ENCODE measurements at regions not wholly inside any gene's neighbourhood (a gene's known extent, or its start where the extent isn't known, plus 50 kb on each side); places are given as distances from the start of the nearest gene placed in this dataset.
"Not testable (repeated sequence)": the region's sequence is repeated elsewhere in the genome, so short reads cannot be mapped to it uniquely, and the experiment has no call there.

GRCh38 chr9:81002242-81002641, 687.1 kb downstream of the TLE1 start:
- 58 to 74% methylated on average over 3 of the region's 3 CpGs for WGBS, 2 donors
- Histone ChIP-seq H3K4me3 (no peak overlapping the region), H3K9me3 (no peaks in the 10 kb centered on the region), H3K36me3 (no peaks in the 10 kb centered on the region), H3K4me1 (no peaks in the 10 kb centered on the region), H3K27me3 (no peaks in the 10 kb centered on the region), H3K27ac (no peak overlapping the region)
- TF ChIP-seq CTCF (IDR thresholded peaks at IDR 0.05) = no peak
- TF ChIP-seq EP300 (IDR thresholded peaks at IDR 0.05) = no peak
- TF ChIP-seq POLR2AphosphoS5 (IDR thresholded peaks at IDR 0.05) = no peak
- no peak for TF ChIP-seq POLR2A (IDR thresholded peaks at IDR 0.05)
- no peak for ATAC-seq (ENCODE audit: low FRiP score in 2 of 2)
- DNase-seq = no peak

- Histone ChIP-seq H3K36me3 (no peaks in the 10 kb centered on the region), H3K4me3 (no peak overlapping the region), H3K4me1 (no peaks in the 10 kb centered on the region), H3K27me3 (no peaks in the 10 kb centered on the region), H3K27ac (no peak overlapping the region), H3K9me3 (no peaks in the 10 kb centered on the region)
- 63 to 74% methylated on average over 4 of the region's 4 CpGs for WGBS, 2 donors
- no peak for ATAC-seq (ENCODE audit: low FRiP score in 2 of 2)
- TF ChIP-seq POLR2A (IDR thresholded peaks at IDR 0.05) (no peak), POLR2AphosphoS5 (IDR thresholded peaks at IDR 0.05) (no peak), CTCF (IDR thresholded peaks at IDR 0.05) (no peak), EP300 (IDR thresholded peaks at IDR 0.05) (no peak)
- no peak for DNase-seq
Measured at GRCh38 chr9:80995759-80996158, 693.6 kb downstream of the TLE1 start.

GRCh38 chr9:80994892-80995291, 694.5 kb downstream of the TLE1 start:
- H3K27ac ChIP-seq = no peak overlapping the region
- WGBS, 2 donors = 83 to 84% methylated on average over 4 of the region's 4 CpGs
- no peak for DNase-seq

GRCh38 chr9:80985595-80985994, 703.8 kb downstream of the TLE1 start:
- not testable (repeated sequence) for H3K9me3 ChIP-seq; H3K4me3 ChIP-seq; DNase-seq; H3K27ac ChIP-seq; ATAC-seq (ENCODE audit: low FRiP score in 2 of 2); H3K36me3 ChIP-seq; H3K27me3 ChIP-seq; H3K4me1 ChIP-seq
- 92 to 95% methylated on average over 10 of the region's 10 CpGs for WGBS, 2 donors

More at GRCh38 chr9:80994892-80995291, 694.5 kb downstream of the TLE1 start:
- H3K4me1 ChIP-seq = no peaks in the 10 kb centered on the region
- no peaks in the 10 kb centered on the region for H3K9me3 ChIP-seq
- H3K4me3 ChIP-seq = no peak overlapping the region
- H3K36me3 ChIP-seq = no peaks in the 10 kb centered on the region
- TF ChIP-seq POLR2AphosphoS5 (IDR thresholded peaks at IDR 0.05) = no peak
- no peak for TF ChIP-seq EP300 (IDR thresholded peaks at IDR 0.05)
- TF ChIP-seq CTCF (IDR thresholded peaks at IDR 0.05) = no peak
- no peak for TF ChIP-seq POLR2A (IDR thresholded peaks at IDR 0.05)
- no peaks in the 10 kb centered on the region for H3K27me3 ChIP-seq
- ATAC-seq (ENCODE audit: low FRiP score in 2 of 2) = no peak

- Histone ChIP-seq H3K36me3 (no peaks in the 10 kb centered on the region), H3K27ac (no peak overlapping the region), H3K9me3 (peaks cover 0 to 7% (median 0%) of the 10 kb centered on the region in 4 donors), H3K27me3 (no peaks in the 10 kb centered on the region), H3K4me1 (no peaks in the 10 kb centered on the region), H3K4me3 (no peak overlapping the region)
- TF ChIP-seq EP300 (IDR thresholded peaks at IDR 0.05) (no peak), POLR2AphosphoS5 (IDR thresholded peaks at IDR 0.05) (no peak), POLR2A (IDR thresholded peaks at IDR 0.05) (no peak), CTCF (IDR thresholded peaks at IDR 0.05) (no peak)
- DNase-seq = no peak
- 69 to 73% methylated on average over 3 of the region's 3 CpGs for WGBS, 2 donors
- ATAC-seq (ENCODE audit: low FRiP score in 2 of 2) = no peak
Measured at GRCh38 chr9:80976403-80976802, 712.9 kb downstream of the TLE1 start.

GRCh38 chr9:80970377-80970776, 719.0 kb downstream of the TLE1 start:
- H3K27ac ChIP-seq; DNase-seq; H3K4me3 ChIP-seq; H3K36me3 ChIP-seq; H3K4me1 ChIP-seq; ATAC-seq (ENCODE audit: low FRiP score in 2 of 2); H3K27me3 ChIP-seq; H3K9me3 ChIP-seq: not testable (repeated sequence)
- 56 to 88% methylated on average over 2 of the region's 2 CpGs for WGBS, 2 donors

Data from upper lobe of left lung (tissue), 6 donors.